Right ventricle myocardium inferior (tissue), 1 donor: ENCODE measurements at regions not wholly inside any gene's neighbourhood (a gene's known extent, or its start where the extent isn't known, plus 50 kb on each side); places are given as distances from the start of the nearest gene placed in this dataset.

Experiments used
- ATAC-seq: fragments of 200-7000 bp; cut with Tn5 transposase; one replicate; pipeline ENCODE4 v1.9.1; 2020; ENCODE audit warnings: mild to moderate bottlenecking, moderate library complexity
- DNase-seq: peaks from one replicate; pipeline ENCODE4 v3.0.0; 2021; ENCODE audit errors: missing footprints
- intact Hi-C: fragments of 100-400 bp; cut with DNase I; formaldehyde crosslinking; loops from one replicate; pipeline ENCODE4 v1.11.0; 2022
- donor health status: DM: no; HTN: yes; CAD: no; lungs with severe emphysema.

DNA sequence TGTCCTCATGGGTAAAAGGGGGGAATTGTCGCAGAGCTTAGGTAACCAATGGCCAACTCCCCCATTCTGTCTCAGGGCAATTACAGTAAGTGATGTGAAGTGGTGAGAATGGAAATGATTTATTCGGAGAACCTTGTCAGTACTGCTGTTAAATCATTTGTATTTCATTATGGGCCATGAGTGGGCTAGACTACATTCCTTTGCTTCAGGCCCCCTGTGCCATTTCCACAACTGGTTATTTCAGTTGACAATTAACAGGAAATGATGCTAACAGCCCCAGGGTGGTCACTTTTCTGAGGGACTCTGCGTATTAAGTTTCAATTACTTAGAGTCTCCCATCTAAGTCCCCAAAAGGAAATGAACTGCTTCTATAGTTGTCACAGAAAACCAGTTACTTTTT lies 653.7 kb downstream of the CCDC171 start:
- ATAC-seq (no peak), DNase-seq (no peak)
- intact Hi-C loops = no loop called here

DNA sequence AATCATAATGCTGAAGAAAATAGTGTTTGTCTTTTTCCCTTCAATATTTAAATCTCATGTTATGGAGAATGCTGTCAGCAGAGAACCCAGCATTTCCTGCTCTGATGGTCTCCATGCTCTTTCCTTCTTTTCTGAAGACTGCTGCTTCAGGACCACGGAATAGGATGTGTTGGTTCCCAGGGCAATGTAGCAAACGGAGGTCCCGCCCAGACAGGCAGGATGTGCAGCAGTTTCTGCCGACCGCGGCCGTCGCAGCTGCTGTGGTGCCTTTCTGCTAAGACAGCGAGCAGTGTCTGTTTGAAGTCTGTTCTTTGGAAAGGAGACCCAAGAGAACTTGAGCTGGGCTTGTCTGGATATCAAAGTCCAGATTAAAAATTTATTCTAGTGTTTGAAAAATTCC lies 654.3 kb downstream of the CCDC171 start:
- intact Hi-C loops = no loop called here
- DNase-seq = peak; percentile 75
- ATAC-seq = peak; percentile 58

DNA sequence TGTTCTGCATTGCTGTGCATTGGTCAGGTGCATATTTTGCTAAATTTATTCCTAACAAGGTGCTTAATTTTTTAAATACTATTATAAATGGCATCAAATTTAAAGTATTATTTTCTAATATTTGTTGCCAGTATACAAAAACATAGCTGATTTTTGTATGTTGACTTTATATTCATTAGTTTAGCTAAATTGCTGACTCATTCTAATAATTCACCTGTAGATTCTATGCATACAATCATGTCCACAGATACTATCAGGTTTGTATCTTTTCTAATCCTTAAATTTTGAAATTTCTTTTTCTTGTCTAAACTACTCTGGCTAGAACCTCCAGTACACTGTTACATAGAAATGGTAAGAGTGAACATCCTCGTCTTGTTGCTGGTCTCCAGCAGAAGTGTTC lies 657.6 kb downstream of the CCDC171 start:
- intact Hi-C loops = no loop called here
- ATAC-seq (no peak), DNase-seq (no peak)

DNA sequence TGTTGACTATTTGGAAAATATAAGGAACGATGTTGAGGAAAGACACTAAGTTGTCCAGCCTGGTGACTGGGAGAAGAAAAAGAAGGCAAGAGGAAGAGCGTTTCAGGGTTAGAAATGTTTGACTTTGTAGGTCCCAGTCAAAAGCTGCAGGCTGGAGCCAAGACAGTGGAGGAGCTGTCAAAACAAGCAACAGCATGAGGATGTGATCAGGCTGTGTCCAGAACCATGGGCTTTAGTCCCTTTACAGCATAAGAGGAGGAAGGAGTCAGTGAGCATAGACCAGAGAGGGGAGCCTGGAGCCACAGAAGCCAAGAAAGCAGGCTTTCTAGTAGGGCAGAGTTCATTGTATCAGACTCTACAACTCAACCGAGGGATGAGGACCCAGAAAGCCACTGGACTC lies 658.5 kb downstream of the BNC2 start:
- intact Hi-C loops = no loop called here
- no peak for DNase-seq
- peak; percentile 66 for ATAC-seq

DNA sequence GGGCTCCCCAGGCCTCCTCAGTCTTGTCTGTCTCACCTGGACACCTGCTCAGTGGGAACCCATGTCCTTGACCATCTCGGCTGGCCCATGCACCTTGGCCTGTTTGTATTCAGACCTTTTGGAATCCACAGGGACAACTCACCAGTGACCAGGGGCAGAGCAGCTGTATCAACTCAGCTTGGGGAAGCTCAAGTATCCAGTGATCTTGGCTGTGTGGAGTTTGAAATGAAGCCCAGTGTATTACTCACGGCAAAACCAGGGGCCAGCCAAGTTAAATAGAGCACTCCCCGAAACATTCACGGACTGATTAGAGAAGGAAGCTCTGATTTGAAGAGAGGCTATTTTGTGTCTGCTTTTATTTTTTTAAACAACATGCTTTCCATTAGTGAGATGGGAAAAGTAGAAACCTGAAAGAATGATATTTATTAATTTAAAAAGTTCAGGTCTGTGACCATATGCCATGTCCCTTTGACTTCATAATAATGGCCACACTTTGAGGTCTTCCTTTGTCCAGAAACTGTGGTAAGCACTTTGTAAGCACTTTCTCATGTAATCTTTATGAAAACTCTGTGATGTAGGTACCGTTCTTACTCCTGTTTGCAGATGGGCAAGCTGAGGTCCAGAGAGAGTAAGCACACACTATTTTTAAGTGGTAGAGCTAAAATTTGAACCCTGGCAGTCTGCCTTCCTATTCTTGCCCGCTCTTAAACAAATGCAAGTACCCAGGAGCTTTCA lies 656.5 kb downstream of the BNC2 start:
- no peak for DNase-seq
- ATAC-seq = peak; percentile 96
- intact Hi-C loops = no loop called here

DNA sequence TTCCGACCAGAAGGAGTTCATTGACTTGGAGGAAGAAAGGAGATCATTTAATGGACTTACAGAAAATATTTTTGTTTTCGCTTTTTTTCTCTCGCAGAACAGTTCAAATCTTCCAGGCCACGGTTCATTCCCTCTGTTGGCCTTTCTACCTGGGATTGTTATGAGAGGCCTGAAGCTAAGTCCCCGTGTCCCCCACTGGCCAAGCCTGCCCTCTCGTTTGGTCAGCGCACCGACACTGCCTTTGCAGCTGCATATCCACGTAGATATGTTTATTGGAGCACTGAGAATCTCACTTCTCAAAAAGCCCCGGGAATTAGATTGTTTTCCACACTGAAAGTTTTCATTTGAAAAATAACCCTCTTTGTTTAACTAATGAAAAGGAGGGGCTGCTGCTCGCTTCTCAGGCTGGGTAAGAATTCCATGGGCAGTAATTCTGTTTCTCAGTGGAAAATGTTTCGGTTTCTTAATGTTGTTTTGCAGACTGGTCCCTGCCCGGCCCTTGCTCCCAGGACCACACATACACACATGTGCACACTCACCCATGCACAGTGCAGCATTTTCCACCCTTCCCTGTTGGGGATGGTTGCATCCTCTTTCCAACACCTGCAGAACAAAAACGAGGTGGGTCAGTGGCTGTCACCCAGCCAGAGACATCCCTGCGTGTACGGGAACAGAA lies 655.7 kb downstream of the BNC2 start:
- intact Hi-C loops = no loop called here

DNA sequence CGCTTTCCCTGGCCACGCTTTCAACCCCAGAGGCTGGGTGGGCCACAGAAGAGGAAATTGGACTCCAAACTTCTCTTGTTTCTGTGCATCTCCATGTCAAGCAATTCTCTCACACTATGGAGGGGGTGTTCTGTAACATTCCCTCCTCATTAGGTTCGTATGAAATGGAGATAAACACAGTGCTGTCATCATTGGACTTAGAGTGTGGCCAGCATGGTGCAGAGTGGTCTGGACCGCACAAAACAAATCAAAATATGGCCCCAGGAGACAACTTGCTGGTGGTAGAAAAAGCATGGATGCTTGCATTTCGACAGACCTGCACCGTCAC lies 655.2 kb downstream of the BNC2 start:
- intact Hi-C loops = no loop called here
- ATAC-seq (no peak), DNase-seq (no peak)

More for the DNA sequence above, 655.7 kb downstream of the BNC2 start:
- DNase-seq = no peak
- ATAC-seq = no peak

DNA sequence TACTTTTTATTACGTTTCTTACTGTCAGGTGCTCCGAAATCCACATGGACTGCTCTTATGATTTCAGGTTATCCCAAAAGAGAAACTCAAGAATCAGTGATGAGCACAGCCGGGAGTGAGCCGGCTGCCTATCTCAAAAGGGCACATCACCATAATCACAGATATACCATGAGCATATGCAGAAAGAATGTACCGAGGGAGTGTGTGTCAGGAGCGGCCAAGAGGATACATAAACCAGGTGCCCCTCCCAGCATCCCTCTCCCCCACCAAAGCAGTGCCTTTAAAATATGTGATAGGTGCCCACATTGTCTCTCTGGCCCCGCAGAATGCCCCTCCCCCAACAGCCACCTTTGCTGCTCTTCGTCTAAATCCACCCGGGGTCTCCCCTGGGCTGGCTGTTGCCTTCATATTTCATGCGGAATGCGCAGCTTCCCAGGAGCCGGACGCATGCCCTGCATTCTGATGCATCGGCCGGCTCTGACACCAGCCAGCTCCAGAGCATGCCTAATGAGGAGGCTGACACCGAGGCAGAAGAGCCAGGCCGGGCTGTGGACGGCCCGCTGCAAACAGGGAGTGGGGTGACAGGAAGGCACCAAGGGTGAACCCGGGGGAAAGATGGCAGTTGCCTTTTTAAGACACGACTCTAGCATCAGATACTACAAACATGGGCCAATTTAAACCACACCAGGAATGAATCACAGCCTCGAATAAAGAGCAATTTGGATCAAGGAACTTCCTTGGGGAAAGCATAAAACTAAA lies 652.3 kb downstream of the BNC2 start:
- intact Hi-C loops = no loop called here
- ATAC-seq (no peak), DNase-seq (no peak)

DNA sequence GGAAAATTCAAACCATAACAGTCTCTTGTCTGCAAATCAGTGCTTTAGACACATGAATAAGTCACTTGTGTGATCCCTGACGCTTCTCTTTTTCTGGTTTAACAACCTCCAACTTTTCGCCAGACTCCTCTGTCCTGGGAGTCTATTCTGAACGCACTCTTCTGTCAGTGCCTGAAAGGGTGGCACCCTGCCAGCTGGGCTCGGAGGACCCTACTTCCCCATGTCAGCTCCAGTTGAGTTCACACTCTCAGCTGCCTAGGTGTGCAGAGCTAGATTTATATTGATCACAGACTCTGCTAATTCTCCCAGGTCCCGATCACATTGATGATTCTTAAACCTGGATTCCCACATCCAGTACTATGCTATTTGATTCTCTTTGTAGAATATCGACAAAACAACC lies 649.1 kb downstream of the BNC2 start:
- intact Hi-C loops = no loop called here
- DNase-seq = no peak
- peak; percentile 67 for ATAC-seq

DNA sequence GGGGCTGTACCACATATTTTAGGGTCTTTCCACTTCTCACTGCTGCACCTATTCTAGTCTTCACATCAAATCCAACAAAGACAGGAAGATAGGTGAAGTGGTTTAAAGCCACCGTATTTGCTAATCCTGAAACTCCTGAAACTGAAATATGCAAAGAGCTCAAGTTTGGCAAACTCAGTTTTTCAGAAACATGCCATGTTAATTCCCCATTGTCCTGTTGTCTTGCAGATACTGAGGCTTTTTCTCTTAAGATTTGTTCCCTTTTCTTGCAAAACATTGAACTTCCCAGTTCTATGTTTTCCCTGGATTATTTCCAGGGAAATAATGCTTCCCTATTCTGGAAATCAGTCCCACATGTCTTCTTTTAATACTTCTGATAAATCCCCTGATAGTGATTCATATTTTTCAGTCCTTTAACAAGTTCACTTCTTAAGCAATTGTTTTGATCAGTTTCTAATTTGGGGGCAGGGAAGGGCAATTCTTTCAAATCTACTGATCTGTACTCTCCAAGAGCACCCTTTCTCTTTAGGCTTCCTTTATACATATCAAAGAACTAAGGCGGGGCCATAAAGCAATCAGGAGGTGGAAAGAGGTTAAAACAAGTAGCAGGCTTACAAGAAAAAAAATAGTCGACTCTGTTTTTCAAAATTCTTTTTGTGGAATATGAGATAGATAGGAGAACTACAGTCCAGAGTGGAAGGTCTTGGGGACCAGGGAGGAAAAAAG lies 648.5 kb downstream of the BNC2 start:
- DNase-seq = no peak
- ATAC-seq = peak; percentile 59
- intact Hi-C loops = no loop called here

DNA sequence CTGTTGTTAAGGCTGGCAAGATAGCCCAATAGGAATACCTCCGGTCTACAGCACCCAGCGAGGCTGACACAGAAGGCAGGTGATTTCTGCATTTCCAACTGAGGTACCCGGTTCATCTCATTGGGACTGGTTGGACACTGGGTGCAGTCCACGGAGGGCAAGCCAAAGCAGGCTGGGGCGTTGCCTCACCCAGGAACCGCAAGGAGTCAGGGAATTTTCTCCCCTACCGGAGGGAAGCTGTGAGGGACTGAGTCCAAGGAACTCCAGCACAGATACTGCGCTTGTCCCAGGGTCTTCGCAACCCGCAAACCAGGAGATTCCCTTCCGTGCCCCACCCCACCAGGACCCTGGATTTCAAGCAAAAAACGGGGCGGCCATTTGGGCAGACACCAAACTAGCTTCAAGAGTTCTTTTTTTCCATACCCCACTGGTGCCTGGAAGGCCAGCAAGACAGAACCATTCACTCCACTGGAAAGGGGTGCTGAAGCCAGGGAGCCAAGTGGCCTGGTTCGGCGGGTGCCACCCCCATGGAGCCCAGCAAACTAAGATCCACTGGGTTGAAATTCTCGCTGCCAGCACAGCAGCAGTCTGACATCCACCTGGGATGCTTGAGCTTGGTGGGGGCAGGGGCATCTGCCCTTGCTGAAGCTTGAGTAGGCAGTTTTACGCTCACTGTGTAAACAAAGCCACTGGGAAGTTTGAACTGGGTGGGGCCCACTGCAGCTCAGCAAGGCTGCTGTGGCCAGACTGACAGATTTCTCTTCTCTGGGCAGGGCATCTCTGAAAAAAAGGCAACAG lies 647.2 kb downstream of the BNC2 start:
- no peak for DNase-seq
- ATAC-seq = no peak
- intact Hi-C loops = no loop called here

DNA sequence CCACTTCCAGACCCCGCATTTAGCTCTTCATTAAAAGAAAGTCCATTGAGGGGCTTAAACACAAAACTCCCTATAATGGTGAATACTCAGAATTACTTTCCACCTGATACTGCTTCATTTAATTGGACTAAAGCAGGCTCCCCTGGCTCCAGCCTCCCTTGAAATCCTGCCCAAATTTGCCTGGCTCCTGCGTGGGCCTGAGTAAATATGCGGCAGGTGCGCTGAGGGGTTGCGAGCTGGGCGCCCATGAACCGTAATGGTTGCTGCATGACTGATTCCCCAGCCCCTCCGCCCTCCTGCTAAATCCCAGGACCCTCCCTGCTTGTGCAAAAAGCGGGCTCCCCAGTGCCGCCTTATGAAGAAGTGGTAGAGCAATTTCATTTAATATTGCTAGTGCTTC lies 639.7 kb downstream of the BNC2 start:
- DNase-seq = no peak
- intact Hi-C loops = no loop called here
- ATAC-seq = no peak

DNA sequence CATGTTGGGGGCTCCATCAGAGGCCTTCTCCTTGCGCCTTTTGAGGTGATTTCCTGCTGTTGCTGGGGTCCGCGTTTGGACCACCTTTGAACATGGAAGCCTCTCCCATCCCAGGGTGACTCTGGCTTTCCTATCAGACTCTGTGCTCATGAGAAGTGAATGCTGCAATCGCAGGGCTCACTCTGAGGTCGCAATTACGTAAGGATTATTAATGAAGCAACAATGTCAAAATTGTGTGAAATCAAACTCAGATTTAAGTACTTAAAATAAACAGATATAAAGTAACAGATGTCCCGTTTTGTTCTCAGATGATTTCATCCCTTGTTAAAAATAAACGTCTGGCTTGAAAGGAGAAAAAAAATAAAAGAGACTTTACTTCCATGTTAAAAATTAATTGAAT lies 634.2 kb downstream of the BNC2 start:
- intact Hi-C loops = no loop called here
- DNase-seq = no peak
- ATAC-seq = peak; percentile 69

DNA sequence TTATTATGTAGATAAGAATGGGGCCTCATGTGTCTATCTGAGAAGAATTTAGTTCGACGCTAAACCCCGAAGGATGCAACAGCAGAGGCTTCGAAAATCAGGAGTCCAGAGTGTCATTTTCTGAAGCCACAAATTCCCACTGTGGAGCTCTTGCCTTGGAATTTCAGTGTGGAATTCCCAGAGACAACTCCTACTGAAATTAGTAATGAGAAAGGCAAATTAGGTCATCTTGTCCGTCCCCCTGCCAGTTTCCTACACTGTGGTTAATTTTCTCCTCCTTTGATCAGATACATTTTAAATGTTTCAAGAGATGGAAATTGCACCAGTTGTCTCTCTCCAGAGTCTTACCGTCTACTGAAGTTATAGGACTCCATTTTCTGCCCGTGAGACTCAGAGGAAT lies 633.6 kb downstream of the BNC2 start:
- intact Hi-C loops = no loop called here
- DNase-seq (no peak), ATAC-seq (peak; percentile 51)

DNA sequence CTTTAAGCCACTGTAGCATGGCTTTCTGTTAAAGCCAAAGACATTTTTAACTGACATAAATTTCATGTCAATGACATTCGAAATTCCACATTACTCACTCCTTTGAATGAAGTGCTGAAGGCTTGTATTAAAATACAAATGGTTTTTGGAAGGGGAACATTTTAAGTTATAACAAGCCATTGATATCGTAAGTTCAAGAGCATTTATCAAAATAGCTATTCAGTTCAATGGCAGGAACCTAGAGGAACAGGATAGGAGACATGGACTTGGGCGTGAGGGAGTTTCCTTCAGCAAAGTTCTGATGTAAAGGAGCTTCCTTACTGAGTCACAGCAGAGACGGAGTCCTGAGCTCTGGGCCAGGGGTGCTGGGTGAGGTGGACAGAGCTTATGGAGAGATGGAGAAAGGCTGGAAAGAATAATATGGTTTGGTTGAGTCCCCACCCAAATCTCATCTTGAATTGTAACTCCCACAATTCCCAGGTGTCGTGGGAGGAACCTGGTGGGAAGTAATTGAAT lies 631.8 kb downstream of the BNC2 start:
- ATAC-seq = no peak
- intact Hi-C loops = no loop called here
- no peak for DNase-seq

DNA sequence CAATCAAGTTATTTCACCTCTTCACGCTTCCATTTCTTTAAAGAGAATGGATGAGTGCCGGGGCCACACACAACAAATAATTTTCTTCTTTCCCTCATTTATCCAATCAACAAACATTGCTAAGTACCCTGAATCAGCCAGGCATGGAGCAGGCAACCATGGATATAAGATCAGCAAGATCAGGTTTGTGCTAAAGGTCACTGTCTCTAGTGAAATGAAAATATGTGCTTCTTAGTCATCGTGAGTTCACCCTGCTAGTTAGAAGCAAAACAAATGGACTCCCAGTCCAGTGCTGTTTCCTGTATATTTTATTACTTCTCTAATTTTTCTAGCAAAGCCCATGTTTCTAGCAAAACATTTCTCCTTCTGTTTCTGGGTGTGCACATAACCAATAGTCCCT lies 629.2 kb downstream of the BNC2 start:
- DNase-seq (no peak), ATAC-seq (no peak)
- intact Hi-C loops = no loop called here

DNA sequence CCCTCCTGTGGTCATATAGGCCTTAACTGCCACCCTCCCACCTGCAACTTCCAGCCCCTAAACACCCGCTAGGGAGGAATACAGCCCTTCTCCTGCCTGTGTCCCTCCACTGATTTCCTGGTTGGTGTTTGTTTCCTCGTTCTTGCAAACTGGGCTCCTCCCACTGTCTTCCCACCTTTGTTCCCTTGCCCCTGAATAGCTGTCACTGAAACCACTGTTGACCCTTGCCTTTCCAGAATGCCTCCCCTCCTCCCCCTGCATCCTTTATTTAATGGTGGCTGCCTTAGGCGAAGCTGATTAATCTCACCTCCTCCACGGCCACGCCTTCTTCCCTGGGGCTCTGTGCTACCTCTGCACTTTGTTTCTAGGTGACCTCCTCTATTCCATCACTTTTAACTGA lies 626.7 kb downstream of the BNC2 start:
- intact Hi-C loops = no loop called here
- ATAC-seq (no peak), DNase-seq (no peak)

DNA sequence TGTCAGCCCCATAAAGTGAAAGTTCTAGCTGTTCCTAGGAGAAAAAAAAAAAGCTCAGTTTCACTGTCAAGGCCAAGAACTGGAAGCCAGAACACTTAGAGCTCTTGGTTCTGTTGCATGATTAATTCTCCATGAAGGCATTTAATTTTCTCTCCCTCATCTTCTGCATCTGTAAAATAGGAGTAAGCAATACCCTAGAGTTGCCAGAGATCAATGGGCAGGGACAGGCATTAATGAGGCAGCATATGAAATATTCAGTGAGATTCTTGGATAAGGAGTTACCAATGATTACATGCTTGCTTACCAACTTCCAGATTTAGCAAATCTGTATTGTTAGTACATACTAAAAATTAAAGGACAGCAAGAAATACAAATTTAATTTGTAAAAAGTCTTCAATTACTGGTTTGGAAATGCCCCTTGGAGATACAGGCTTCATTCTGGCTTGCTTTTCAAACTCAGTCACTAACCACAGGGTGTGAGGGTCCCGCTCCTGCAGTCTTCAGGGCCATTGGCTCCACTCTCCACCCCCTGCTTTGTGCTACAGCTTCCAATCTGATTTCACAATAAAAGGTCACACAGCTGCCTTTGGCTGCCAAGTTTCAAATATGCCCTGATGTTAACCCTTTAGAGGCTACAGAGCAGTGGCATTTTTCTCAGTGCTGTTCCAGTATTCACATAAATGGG lies 624.6 kb downstream of the BNC2 start:
- DNase-seq (no peak), ATAC-seq (peak; percentile 47)
- intact Hi-C loops = no loop called here
